HG03280 (cell line): ENCODE measurements at regions not wholly inside any gene's neighbourhood (a gene's known extent, or its start where the extent isn't known, plus 50 kb on each side); places are given as distances from the start of the nearest gene placed in this dataset.
"Not testable (repeated sequence)": the region's sequence is repeated elsewhere in the genome, so short reads cannot be mapped to it uniquely, and the experiment has no call there.

Experiments
- ATAC-seq: cut with Tn5 transposase; IDR thresholded peaks from one replicate; pipeline ENCODE4 v1.9.1; 2021; ENCODE audit warnings: mild to moderate bottlenecking, moderate library complexity; ENCODE audit not compliant: unreplicated experiment

- ATAC-seq = no peak
Observed at GRCh38 chr16:51869176-51869575, 677.8 kb downstream of the TOX3 start.

GRCh38 chr16:51868631-51869030, 678.3 kb downstream of the TOX3 start:
- ATAC-seq = no peak

GRCh38 chr16:51867386-51868065, 679.4 kb downstream of the TOX3 start:
- ATAC-seq = no peak

GRCh38 chr16:51864575-51864974, 682.4 kb downstream of the TOX3 start:
- no peak for ATAC-seq

- no peak for ATAC-seq
Observed at GRCh38 chr16:51854401-51854951, 692.5 kb downstream of the TOX3 start.

- ATAC-seq = no peak
Observed at GRCh38 chr16:51853586-51853985, 693.4 kb downstream of the TOX3 start.

- ATAC-seq = no peak
Observed at GRCh38 chr16:51852892-51853291, 694.1 kb downstream of the TOX3 start.

- no peak for ATAC-seq
Observed at GRCh38 chr16:51851111-51851510, 695.8 kb downstream of the TOX3 start.

GRCh38 chr16:51849715-51850114, 697.2 kb downstream of the TOX3 start:
- no peak for ATAC-seq

GRCh38 chr16:51845586-51846305, 694.7 kb upstream of the SALL1 start:
- ATAC-seq = no peak

- ATAC-seq = no peak
Observed at GRCh38 chr16:51839727-51840462, 688.8 kb upstream of the SALL1 start.

GRCh38 chr16:51834794-51835193, 683.7 kb upstream of the SALL1 start:
- no peak for ATAC-seq

- no peak for ATAC-seq
Observed at GRCh38 chr16:51834133-51834532, 683.1 kb upstream of the SALL1 start.

GRCh38 chr16:51831595-51832367, 680.7 kb upstream of the SALL1 start:
- ATAC-seq = no peak

- ATAC-seq = not testable (repeated sequence)
Observed at GRCh38 chr16:51831034-51831433, 680.0 kb upstream of the SALL1 start.

- ATAC-seq = no peak
Observed at GRCh38 chr16:51825779-51826178, 674.7 kb upstream of the SALL1 start.

- no peak for ATAC-seq
Observed at GRCh38 chr16:51822471-51822870, 671.4 kb upstream of the SALL1 start.

- ATAC-seq = no peak
Observed at GRCh38 chr16:51821527-51821926, 670.5 kb upstream of the SALL1 start.

- ATAC-seq = no peak
Observed at GRCh38 chr16:51820176-51820575, 669.1 kb upstream of the SALL1 start.

GRCh38 chr16:51818342-51818944, 667.4 kb upstream of the SALL1 start:
- no peak for ATAC-seq
